GM18498 (cell line): ENCODE measurements at regions not wholly inside any gene's neighbourhood (a gene's known extent, or its start where the extent isn't known, plus 50 kb on each side); places are given as distances from the start of the nearest gene placed in this dataset.

Experiments used
- ATAC-seq: cut with Tn5 transposase; IDR thresholded peaks from one replicate; pipeline ENCODE4 v1.9.1; 2021; ENCODE audit warnings: mild to moderate bottlenecking, moderate library complexity; ENCODE audit not compliant: unreplicated experiment

DNA sequence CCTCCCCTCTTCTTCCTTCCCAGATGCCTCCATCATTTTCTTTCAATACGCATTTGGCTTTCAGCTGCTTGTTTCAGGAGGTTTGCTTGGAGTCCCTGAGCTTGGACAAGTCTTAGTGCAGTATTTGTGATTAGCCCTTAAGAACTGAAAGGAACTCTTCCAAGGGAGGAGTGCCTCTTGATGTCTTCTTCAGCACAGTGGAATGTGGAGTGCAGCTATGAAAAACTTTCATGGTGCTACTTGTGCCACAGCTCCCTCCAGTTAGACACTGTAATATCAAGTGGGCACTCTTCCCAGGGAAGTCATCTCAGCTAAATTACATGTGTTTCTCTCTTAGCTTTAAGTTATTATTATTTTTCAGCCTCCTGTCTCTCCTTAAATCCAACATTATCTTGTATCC is 173.1 kb downstream of the NECTIN3 start:
- no peak for ATAC-seq

DNA sequence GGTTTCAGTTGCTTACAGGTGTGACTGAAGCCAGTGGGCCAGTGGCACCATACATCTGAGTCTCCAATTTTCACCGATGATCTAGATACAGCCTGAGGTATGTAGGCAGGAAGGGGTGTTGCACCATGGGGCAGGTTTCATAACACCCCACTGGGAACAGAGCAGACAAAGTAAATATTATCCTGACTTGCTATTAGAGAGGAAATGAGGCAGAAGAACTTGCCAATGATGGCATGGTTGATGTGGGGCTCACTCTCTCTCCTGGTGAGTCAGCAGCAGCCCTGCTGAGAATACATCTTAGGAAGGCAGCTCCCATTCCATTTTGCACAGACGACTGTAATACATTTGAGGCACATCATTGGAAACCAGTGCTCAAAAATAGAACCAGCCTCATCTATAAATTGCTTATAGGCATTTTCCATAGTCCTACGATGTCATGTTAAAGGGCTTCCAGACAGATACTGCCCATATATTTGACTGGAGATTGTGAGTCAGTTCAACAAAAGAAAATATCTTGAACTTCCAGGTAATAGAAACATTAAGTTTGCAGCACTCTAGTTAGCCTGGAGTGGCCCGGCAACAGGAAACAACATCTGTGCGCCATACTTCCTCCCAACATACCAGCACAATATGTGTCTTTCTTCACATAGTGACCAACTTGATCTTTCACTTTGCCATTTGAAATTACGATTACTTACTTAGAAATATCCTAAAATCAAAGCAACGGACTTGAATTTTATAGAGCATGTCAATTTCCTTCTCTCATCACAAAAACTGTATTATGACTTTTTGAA is 175.5 kb downstream of the NECTIN3 start:
- ATAC-seq: no peak

DNA sequence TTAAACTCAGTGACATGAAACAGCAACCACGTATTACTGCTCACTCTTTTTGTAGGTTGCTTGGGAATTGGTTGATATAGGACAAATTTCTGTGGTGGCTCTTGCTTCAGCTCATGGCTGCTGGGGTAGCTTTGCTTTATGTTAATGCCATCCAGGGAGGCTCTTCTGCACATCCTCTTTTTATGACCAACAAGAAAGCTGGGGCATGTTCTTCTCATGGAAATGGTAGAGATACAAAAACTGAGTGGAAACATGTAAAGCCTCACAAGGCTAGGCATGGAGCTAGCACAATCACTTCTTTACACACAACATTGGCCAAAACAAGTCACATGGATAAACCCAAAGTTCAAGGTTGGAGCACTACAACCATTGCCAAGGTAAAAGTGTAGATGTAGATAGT is 176.8 kb downstream of the NECTIN3 start:
- ATAC-seq: no peak

DNA sequence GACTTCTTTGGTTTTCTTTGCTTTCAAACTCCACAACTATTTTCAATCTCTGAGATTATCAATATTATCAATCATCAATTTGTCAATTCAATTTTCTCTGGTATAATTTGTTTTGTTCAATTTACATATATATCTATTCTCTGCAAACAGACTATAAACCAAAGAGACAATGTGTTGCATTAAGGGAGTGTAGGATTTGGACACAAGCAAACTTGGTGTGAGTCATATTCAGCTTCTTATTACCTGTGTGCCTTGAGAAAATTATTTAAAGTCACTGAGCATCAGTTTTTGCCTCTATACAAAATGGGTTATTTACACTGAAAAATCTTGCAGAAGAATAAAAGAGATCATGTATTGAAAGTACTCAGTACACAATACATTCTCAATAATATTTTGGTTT is 177.8 kb downstream of the NECTIN3 start:
- ATAC-seq: no peak

DNA sequence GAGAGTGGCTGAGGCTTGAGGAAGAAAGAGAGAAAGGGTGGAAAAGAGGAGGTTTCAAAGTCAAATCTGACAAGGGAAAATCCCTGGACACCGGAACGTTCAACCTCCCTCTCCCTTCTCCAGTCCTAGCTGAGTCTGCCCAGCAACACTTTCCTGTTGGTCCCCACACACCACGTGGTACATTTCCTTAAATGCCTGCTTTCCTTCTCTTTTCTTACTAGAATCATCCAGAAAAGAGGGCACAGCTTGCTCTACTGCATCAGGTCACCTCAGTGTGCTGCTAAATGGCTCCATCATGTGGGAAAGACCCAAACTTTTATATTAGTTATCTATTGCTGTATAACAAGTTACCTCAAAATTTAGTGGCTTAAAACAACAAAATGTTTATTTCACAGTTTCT is 181.2 kb downstream of the NECTIN3 start:
- peak; percentile 70 for ATAC-seq

DNA sequence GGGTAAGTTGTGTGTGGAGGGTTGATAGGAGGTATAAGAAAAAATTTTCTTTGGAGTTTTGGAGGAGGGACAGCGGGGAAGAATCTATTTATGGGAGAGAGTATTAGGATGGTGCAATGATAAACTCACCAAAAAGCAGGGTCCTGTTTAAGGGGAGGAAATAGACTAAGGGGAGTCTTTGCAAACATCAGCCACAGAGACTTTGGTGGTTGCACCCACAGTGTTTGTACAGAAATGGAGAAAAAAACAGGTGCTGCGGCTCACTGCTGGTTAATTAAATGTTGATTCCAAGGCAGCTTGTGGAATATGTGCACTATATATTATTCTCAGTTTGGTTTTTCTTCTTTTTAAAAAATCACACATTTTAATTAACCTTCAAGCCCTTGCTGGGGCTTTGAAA is 182.1 kb downstream of the NECTIN3 start:
- ATAC-seq: no peak

DNA sequence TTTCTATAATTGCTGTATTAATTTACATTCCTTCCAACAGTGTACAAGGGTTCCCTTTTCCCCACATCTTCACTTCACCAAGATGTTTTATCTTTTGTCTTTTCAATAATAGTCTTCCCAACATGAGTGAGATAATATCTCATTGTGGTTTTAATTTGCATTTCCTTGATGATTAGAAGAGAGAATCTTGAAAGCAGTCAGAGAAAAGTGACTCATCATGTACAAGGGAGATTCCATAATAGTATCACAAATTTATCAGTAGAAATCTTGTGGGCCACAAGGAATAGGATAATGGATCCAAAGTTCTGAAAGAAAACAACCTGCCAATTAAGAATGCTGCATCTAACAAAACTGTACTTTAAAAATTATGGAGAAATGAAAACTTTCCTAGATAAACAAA is 189.3 kb downstream of the NECTIN3 start:
- peak; percentile 52 for ATAC-seq

DNA sequence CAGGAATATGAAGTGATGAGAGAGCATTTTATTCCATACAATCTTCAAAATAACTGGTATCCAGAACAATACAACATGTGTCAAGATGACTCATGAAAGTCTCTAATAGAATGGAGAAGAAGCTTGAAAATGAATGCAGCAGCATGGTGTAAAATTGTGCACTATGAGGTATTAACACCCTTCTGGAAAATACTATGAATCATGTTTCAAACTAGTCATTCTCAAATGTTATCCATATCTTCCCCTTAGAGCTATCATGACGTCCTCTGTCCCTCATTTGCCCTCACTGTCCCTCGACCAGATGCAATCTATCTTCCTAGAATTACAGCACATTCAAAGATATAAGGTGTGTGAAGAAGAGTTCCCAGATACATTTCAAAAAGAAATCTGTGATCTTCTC is 198.2 kb downstream of the NECTIN3 start:
- ATAC-seq: no peak

DNA sequence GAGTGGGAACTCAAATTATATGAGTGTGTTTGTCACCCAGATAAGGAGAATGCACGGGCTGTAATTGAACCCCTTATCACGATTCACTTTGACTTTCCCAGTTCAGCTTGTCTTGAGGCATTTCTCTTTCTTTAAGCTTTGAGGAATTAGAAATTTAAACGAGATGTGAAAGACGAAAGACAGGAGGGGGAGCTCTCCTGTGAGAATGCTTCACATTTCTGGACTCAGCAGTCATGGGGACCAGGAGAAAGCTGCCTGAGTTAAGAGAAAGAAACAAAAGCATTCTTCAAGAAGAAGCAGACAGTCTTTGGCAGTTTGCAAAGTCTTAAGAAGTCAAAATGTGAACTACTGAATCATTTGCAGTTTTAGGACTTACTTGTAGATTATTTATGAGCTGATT is 205.6 kb downstream of the NECTIN3 start:
- ATAC-seq: no peak

DNA sequence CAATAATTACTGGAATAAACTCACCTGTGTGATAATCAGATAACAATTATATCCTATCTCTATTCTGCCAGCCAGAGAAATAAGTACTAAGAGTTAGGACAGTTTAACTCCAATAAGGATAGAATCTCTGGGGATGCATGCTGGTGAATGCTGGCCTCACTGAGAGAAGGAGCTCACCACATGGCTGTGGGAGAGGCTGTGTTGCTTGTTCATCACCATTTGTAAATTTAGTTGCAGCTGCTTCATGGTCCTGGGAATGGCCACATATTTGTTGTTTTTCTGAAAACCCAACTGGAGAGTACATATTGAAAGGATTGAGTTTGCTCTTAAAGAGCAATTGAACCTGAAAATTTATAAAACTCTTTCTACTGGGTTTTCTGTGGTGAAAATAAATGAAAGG is 207.3 kb downstream of the NECTIN3 start:
- no peak for ATAC-seq

DNA sequence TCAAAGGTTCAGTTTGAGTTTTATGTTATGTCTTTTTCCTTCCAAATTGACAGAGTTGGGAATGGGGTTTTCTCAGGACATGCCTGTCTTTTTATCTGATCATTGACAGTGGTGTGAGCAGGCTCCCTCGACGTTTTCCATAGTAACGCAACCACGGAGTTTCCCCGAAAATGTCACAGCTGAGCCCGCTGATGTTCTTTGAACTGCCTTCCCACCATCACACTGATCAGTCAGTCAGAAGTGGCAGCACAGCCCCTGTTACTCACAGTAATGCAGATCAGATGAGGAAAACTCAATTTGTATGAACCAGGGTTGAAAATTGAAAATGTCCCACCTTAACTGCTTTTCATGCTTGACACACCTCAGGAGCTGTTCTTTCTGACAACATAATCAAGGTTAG is 210.4 kb downstream of the NECTIN3 start:
- no peak for ATAC-seq

DNA sequence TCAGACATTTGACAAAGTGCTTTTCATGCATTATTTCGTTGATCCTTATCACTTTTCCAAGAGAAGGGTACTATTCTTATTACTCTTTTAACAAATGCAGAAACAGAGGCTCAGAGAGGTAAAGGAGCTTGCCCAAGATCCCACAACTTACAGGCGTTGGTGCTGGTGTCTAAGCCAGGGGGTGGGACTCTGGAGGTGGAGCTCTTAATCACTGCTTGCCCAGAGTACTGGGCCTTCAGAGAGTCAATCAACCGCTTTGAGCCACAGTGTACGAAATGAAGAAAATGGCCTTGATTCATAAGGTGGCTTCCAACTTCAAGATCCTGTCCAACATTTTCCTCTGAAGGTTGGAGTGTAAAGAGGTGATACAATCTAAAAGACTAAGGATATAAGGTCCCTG is 211.5 kb downstream of the NECTIN3 start:
- no peak for ATAC-seq

DNA sequence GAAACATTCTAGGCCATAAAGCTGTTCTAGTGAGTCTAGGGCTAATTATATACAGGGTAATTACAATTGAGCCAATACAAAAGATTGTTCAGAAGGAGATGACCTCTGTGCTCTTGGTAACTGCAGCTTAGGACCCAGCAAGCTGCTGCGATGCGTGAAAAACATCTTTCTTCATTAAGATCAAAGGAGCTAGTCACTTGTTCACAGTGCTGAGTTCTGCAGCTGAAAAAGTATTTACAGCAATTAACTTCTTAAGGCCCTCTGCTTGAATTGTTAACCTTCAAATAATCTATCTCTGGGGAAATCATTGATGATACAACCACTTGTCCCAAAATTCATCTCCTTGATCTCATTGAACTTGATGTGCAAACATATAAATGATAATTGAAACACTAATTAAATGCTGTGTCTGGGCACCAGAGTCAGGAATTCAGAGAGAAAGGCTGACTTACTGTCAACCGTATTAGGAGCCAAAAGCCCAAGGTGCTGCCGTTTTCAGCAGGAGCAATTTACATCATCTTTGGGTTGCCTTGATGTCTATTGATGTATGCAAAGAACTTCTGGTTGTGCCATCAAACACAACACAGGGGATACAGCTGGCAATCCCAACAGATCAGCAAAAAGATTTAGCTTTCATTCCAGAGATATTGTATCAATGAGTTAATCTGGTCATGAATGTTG is 213.0 kb downstream of the NECTIN3 start:
- ATAC-seq: no peak

DNA sequence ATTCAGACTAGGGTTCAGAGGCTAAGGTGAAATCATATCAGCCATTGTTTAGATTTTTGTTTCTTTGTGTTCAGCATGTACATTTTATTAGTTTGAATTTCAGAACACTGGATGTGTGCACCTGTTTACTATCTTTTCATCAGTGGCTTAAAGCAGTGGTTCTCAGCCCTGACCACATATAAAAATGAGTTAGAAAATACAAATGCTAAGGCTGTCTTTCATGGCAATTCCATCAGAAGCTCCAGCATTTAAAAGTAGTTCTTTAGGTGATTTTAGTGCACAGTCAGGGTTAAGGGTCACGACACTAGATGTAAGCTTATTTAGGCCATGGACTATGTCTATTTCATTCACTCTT is 213.5 kb downstream of the NECTIN3 start:
- ATAC-seq: no peak

DNA sequence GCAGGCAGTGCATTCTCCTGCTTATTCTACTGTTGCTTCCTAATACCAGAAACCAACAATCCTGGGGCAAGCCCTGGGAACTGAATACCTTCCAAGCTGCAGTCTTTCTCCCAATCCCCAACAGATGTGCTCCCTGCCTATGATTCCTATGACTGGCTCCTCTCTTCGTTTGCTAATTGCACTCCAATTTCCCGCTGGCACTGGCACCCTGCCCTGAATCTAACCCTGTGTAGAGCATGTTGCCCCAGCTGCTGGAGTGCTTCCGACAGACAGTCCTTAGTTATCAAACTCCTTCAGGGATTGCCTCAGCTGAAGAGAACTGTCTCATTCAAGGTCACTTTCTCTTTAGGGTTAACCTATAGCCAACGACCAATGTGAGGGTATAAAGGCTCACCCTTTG is 214.1 kb downstream of the NECTIN3 start:
- ATAC-seq: no peak

DNA sequence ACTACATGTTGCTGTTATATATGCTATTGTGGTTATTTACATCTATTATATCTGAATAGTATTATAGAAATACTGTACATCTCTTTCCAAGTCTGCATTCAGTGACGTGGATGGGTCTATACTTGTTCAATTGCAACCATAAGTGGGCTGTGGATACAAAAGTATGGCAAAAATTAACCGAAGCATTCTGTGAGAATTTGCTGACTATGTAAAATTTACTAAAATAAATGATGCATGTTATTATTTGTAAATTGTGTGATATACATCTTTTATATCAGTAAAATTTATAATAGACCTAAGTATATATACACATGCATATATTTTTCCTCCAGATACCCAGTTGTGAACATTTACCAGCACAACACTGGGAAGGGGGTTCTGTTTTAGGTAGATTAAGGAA is 215.1 kb downstream of the NECTIN3 start:
- no peak for ATAC-seq

DNA sequence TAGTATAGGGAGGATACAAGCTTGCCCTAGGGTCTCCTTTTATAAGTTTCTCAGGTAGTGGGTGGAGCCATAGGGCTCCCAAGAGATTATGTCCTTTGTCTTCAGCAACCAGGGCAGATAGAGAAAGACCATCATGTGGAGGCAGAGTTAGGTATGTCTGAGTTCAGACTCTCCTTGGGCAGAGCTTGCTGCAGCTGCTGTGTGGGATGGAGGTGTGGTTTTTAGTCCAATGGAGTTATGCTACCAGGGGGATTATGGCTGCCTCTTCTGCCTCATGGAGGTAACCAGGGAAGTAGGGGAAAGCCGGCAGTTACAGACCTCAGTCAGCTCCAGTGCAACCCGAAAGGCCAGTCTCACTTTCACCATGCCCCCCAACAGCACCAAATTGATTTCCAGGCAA is 220.5 kb downstream of the NECTIN3 start:
- ATAC-seq: no peak

DNA sequence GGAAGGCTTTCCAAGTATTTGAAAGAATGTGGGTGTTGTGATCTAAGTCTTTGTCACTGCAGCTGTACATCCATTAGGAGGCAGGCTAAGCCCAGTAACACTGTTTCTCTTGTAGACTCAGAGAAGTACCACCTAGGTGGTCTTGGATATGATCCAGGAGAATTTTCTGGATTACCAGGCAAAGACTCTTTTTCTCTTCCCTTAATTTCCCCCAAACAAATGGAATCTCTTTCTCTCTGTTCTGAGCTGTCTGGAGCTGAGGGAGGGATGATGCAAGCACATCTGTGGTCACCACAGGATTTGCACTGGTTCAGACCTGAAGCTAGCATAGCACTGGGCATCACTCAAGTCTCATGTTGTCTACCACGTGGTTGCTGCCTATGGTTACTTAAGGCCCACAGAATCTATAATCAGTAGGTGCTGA is 227.6 kb downstream of the NECTIN3 start:
- ATAC-seq: no peak

DNA sequence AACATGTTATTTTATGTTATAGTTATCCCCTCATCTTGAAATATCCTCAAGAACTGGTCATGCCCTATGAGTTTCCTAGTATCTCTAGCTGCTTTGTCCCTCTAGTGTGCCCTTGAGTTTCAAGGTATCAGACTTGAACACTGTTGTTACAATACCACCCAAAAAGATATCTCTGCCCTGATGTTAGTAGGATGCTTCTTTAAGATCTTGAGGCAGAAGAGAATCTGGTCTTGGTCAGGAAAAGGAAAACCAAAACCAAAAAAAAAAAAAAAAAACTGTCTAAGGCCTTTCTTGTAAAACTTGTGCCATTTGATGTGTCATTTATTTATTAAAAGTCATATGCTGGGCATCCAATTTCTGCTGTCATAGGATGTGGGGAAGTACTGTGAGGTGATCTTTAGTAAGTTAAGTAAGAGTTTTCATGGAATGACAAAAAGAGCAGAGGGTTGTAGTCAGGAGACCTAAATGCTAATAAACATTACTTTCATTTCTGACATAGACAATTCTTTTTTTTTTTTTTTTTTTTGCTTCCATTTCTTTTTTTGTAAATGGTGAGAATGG is 229.7 kb downstream of the NECTIN3 start:
- ATAC-seq: no peak

DNA sequence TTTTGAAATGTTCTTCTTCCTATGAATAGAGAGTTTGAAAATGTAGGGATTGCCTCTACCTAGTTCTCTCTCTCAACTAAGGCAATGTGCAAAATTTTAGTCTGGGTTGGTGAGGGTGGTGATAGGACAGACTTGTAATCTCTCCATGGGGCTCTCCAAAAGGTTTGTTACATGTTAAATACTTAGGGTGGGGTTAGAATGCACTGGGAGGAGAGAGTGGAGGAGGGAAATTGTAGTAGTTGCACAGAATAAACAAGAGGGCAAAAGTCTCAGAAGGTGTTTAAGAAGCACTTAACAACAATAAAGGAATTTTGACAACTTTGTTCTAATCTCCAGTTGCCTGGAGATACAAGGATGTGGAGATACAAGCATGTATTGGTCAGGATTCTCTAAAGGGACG is 230.4 kb downstream of the NECTIN3 start:
- no peak for ATAC-seq

DNA sequence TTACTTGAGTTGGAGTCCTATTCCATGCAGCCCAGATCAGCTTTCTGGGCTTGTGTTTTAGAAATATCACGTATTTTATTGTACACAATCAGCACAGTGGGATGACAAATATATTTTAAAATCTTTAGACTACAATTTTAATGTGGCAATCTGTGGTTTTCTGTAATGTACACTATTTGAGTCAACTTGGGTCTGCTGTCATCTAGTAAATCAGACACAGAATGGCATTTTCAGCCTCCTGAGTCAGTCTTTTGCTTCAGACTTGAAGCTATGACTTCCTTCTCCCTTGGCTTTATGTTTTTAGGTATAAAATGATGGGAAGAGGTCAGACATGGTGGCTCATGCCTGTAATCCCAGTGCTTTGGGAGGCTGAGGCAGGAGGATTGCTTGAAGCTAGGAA is 232.1 kb downstream of the NECTIN3 start:
- no peak for ATAC-seq

DNA sequence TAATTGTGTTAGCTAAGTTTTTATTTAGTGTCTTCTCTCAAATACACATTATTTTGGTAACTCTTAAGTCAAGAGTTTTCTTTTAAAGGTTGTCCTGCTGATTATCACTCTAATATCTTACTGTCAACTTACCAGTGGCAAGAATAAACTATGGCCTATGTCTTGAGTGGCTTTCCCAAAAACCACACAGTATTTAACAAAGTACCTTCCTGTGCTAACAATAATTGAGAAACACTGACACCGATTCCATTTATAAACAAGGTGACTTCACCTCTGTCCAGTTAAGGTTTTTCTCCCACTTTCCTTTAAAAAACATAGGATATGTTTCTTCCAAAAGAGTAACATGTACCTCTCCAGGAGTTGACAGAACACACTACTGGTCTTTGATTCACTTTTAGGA is 234.3 kb upstream of the CD96 start:
- ATAC-seq: no peak
